Uterus (tissue), 2 donors: ENCODE measurements at regions not wholly inside any gene's neighbourhood (a gene's known extent, or its start where the extent isn't known, plus 50 kb on each side); places are given as distances from the start of the nearest gene placed in this dataset.

Experiments
- POLR2A ChIP-seq, 2 donors: fragments of 450-650 bp; IDR thresholded peaks; one replicate each; pipeline ENCODE4 v1.6.1; 2016; ENCODE audit warnings: antibody characterized with exemption in 2 of 2, mild to moderate bottlenecking in 1 of 2, moderate library complexity in 1 of 2
- TF ChIP-seq, protein P1 (sequence below), 4 experiments: fragments of 200-600 bp in 2 of 4; fragments of 450-650 bp in 2 of 4; sonication (generic) in 2 of 4; IDR thresholded peaks; one replicate each; pipeline ENCODE4 v1.5.1; 2016 to 2019; ENCODE audit warnings: antibody characterized with exemption in 4 of 4, mild to moderate bottlenecking in 2 of 4, moderate library complexity in 1 of 4

DNA sequence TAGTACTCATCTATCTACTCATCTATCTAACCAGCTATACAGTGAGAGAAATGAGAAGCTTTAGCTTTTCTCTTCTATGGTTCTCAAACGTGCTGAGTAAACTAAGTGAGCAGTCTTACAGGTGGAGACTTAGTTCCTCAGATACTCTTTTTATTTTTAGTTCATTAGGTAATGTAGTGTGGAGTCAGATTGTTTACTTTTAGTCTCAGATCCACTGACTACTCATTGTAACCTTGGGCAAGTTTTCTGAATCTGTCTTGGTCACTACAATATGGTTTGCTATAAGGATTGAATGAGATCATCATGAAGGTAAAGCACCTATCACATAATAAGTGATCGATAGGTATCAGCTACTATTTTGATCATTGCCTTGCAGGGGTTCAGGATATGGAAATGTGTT lies 160.1 kb downstream of the RAB38 start:
- TF ChIP-seq, protein P1, sequence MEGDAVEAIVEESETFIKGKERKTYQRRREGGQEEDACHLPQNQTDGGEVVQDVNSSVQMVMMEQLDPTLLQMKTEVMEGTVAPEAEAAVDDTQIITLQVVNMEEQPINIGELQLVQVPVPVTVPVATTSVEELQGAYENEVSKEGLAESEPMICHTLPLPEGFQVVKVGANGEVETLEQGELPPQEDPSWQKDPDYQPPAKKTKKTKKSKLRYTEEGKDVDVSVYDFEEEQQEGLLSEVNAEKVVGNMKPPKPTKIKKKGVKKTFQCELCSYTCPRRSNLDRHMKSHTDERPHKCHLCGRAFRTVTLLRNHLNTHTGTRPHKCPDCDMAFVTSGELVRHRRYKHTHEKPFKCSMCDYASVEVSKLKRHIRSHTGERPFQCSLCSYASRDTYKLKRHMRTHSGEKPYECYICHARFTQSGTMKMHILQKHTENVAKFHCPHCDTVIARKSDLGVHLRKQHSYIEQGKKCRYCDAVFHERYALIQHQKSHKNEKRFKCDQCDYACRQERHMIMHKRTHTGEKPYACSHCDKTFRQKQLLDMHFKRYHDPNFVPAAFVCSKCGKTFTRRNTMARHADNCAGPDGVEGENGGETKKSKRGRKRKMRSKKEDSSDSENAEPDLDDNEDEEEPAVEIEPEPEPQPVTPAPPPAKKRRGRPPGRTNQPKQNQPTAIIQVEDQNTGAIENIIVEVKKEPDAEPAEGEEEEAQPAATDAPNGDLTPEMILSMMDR (IDR thresholded peaks at IDR 0.05) = no peak
- TF ChIP-seq POLR2A (IDR thresholded peaks at IDR 0.05) = no peak
